Naive thymus-derived CD4-positive, alpha-beta T cell (primary cell): ENCODE measurements at regions not wholly inside any gene's neighbourhood (a gene's known extent, or its start where the extent isn't known, plus 50 kb on each side); places are given as distances from the start of the nearest gene placed in this dataset.

Source experiments
- ATAC-seq: fragments of 150-1000 bp; cut with Tn5 transposase; 2 replicates; pipeline ENCODE4 v1.10.0; 2021; ENCODE audit warnings: mild to moderate bottlenecking, moderate library complexity
- CTCF ChIA-PET: fragments of 350-600 bp; sonication (Branson Sonifier 250); formaldehyde crosslinking; loops from one replicate; lab custom pipeline; 2021; ENCODE audit warnings: antibody characterized with exemption; lab: Charles Lee
- POLR2A ChIA-PET: fragments of 350-600 bp; sonication (Branson Sonifier 250); formaldehyde crosslinking; loops from one replicate; lab custom pipeline; 2021; ENCODE audit warnings: antibody characterized with exemption, inconsistent platforms; lab: Charles Lee
- DNase-seq, 9 donors: peaks; one replicate each; pipeline versions ENCODE4 v3.0.0 to v3.0.0-alpha.2; 2020 to 2022; ENCODE audit warnings: mixed read lengths in 1 of 9
- H3K27ac ChIP-seq: one replicate; pipeline ENCODE4 v1.7.0; 2013; ENCODE audit warnings: mild to moderate bottlenecking, low read depth, low read length, moderate library complexity
- H3K27me3 ChIP-seq, 2 donors: one replicate each; pipeline ENCODE4 v1.7.0; 2013; ENCODE audit warnings: low read length in 2 of 2, mild to moderate bottlenecking in 2 of 2, moderate library complexity in 2 of 2; ENCODE audit not compliant: control insufficient read depth in 2 of 2, insufficient read depth in 2 of 2
- H3K36me3 ChIP-seq, 3 experiments: 1 replicate in 2 of 3; 2 replicates in 1 of 3; pipeline ENCODE4 v1.7.0; 2013; ENCODE audit warnings: low read length in 3 of 3, mild to moderate bottlenecking in 3 of 3, moderate library complexity in 1 of 3; ENCODE audit not compliant: insufficient read depth in 3 of 3, control insufficient read depth in 2 of 3
- H3K4me1 ChIP-seq, 2 donors: one replicate each; pipeline ENCODE4 v1.7.0; 2013; ENCODE audit warnings: low read length in 2 of 2, mild to moderate bottlenecking in 2 of 2, moderate library complexity in 1 of 2; ENCODE audit not compliant: control insufficient read depth in 2 of 2, insufficient read depth in 2 of 2
- H3K4me3 ChIP-seq: 2 replicates; pipeline ENCODE4 v1.7.0; 2013; ENCODE audit warnings: mild to moderate bottlenecking, low read length
- H3K9me3 ChIP-seq, 3 experiments: 1 replicate in 2 of 3; 2 replicates in 1 of 3; pipeline ENCODE4 v1.7.0; 2013; ENCODE audit warnings: low read length in 3 of 3; ENCODE audit not compliant: control insufficient read depth in 2 of 3
- H3K27ac Mint-ChIP-seq, 9 donors: one replicate each; pipeline ENCODE4 v1.8.0; 2020 to 2022; ENCODE audit warnings: mixed read lengths in 9 of 9, mild to moderate bottlenecking in 8 of 9, moderate library complexity in 5 of 9, inconsistent platforms in 2 of 9
- H3K27me3 Mint-ChIP-seq, 5 donors: one replicate each; pipeline ENCODE4 v1.8.0; 2021 to 2022; ENCODE audit warnings: mixed read lengths in 5 of 5, mild to moderate bottlenecking in 1 of 5
- H3K36me3 Mint-ChIP-seq, 5 donors: one replicate each; pipeline ENCODE4 v1.8.0; 2020 to 2022; ENCODE audit warnings: mixed read lengths in 5 of 5, mild to moderate bottlenecking in 3 of 5, inconsistent platforms in 1 of 5
- H3K4me1 Mint-ChIP-seq, 7 donors: one replicate each; pipeline ENCODE4 v1.8.0; 2020 to 2022; ENCODE audit warnings: mixed read lengths in 7 of 7, mild to moderate bottlenecking in 3 of 7, inconsistent platforms in 1 of 7
- H3K4me3 Mint-ChIP-seq, 10 donors: one replicate each; pipeline ENCODE4 v1.8.0; 2020 to 2022; ENCODE audit warnings: mild to moderate bottlenecking in 10 of 10, mixed read lengths in 10 of 10, moderate library complexity in 6 of 10, inconsistent platforms in 2 of 10
- H3K9me3 Mint-ChIP-seq, 11 donors: one replicate each; pipeline ENCODE4 v1.8.0; 2020 to 2022; ENCODE audit warnings: mixed read lengths in 11 of 11, mild to moderate bottlenecking in 4 of 11, inconsistent platforms in 1 of 11, moderate library complexity in 1 of 11
- intact Hi-C, 2 donors: fragments of 100-400 bp; cut with micrococcal nuclease; formaldehyde crosslinking; loops; one replicate each; pipeline ENCODE4 v1.15.1; 2023

DNA sequence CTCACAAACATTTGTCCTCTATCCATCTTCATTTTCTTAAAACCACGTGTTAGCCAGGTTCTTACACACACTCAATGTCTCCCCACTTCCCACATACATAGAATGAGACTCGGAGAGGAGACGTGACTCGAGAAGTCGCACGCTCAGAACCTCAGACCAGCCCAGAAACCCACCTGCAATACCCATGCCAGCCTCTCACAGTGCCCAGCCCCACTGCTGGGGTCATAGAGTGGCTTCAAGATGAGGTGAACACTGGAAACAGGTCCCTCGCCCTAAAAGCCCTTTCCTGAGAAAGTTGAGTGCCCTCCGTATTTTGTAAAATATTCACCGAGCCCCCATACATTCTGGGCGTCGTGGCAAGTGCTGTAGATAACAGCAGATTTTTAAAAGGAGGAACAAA lies 487.4 kb downstream of the EIPR1 start:
- Histone ChIP-seq H3K4me1 (no peaks in the 10 kb centered on the region), H3K27me3 (no peaks in the 10 kb centered on the region), H3K4me3 (no peak overlapping the region), H3K9me3 (no peaks in the 10 kb centered on the region), H3K27ac (no peak overlapping the region), H3K36me3 (no peaks in the 10 kb centered on the region)
- H3K4me1 Mint-ChIP-seq, result no peaks in the 10 kb centered on the region
- ATAC-seq (no peak), DNase-seq (no peak)
- POLR2A ChIA-PET, result no interaction called here
- H3K36me3 Mint-ChIP-seq, result no peaks in the 10 kb centered on the region
- intact Hi-C loops, result no loop called here
- no peak overlapping the region for H3K4me3 Mint-ChIP-seq
- CTCF ChIA-PET, result no interaction called here
- H3K27me3 Mint-ChIP-seq, result peaks cover 0 to 12% (median 6%) of the 10 kb centered on the region in 5 donors
- peaks cover 0 to 2% (median 0%) of the 10 kb centered on the region in 11 donors for H3K9me3 Mint-ChIP-seq
- no peak overlapping the region for H3K27ac Mint-ChIP-seq

DNA sequence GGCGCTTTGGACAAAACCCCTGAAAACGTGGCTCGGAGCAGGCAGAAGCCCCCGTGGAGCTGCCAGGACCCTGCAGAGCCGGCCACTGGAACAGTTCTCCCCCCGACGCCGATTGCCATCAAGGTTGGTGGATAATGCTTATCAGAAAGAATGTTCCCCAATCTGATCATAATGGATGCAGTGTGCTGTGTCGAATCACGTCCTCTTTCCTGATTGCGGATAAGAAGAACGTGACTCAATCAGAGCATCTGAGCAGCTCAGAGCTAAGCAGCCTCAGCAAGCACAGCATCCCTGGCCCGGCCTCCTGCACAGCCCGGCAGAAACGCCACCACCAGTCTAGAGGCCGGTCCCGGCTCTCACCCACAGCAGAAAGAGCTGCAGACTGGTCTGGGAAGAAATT lies 488.0 kb downstream of the EIPR1 start:
- POLR2A ChIA-PET, result no interaction called here
- Mint-ChIP-seq H3K4me1 (no peaks in the 10 kb centered on the region), H3K4me3 (no peak overlapping the region), H3K9me3 (peaks cover 0 to 3% (median 0%) of the 10 kb centered on the region in 11 donors), H3K27me3 (peaks cover 0 to 15% (median 7%) of the 10 kb centered on the region in 5 donors), H3K36me3 (no peaks in the 10 kb centered on the region), H3K27ac (no peak overlapping the region)
- intact Hi-C loops, result no loop called here
- CTCF ChIA-PET, result no interaction called here
- no peaks in the 10 kb centered on the region for H3K27me3 ChIP-seq
- H3K36me3 ChIP-seq, result no peaks in the 10 kb centered on the region
- H3K27ac ChIP-seq, result no peak overlapping the region
- H3K4me1 ChIP-seq, result no peaks in the 10 kb centered on the region
- H3K4me3 ChIP-seq, result no peak overlapping the region
- ATAC-seq (no peak), DNase-seq (no peak)
- H3K9me3 ChIP-seq, result no peaks in the 10 kb centered on the region

DNA sequence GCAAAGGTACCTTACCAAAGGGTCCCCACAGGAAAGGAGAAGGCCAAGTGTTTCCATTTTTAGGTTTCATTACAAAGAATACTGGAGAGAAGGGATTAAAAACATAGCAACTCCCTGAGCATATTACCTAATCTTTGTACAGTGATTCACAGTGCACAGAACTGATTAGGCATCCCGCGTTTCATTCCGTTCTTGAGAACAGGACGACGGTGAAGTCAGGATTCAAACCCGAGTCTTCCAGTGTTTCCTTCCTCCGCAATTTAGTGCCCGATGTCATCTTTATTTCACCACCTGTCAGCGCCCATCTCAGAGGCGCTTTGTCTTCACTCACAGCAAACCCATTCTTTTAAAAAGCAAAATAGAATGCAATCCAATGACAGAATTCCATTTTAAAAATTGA lies 488.5 kb downstream of the EIPR1 start:
- Histone ChIP-seq H3K36me3 (no peaks in the 10 kb centered on the region), H3K27ac (no peak overlapping the region), H3K27me3 (no peaks in the 10 kb centered on the region), H3K4me1 (no peaks in the 10 kb centered on the region), H3K9me3 (no peaks in the 10 kb centered on the region), H3K4me3 (no peak overlapping the region)
- ATAC-seq (no peak), DNase-seq (no peak)
- Mint-ChIP-seq H3K4me1 (no peaks in the 10 kb centered on the region), H3K4me3 (no peak overlapping the region), H3K36me3 (no peaks in the 10 kb centered on the region), H3K27ac (no peak overlapping the region), H3K9me3 (peaks cover 0 to 4% (median 0%) of the 10 kb centered on the region in 11 donors), H3K27me3 (peaks cover 0 to 16% (median 7%) of the 10 kb centered on the region in 5 donors)
- CTCF ChIA-PET, result no interaction called here
- POLR2A ChIA-PET, result no interaction called here
- intact Hi-C loops, result no loop called here

- Mint-ChIP-seq H3K27ac (no peak overlapping the region), H3K9me3 (peaks cover 4 to 10% (median 6%) of the 10 kb centered on the region in 11 donors), H3K4me3 (no peak overlapping the region), H3K27me3 (peaks cover 0 to 25% (median 7%) of the 10 kb centered on the region in 5 donors), H3K36me3 (peaks cover 0 to 6% (median 4%) of the 10 kb centered on the region in 5 donors), H3K4me1 (no peaks in the 10 kb centered on the region)
- no peak for DNase-seq
- CTCF ChIA-PET, result no interaction called here
- ATAC-seq, result no peak
- Histone ChIP-seq H3K27me3 (no peaks in the 10 kb centered on the region), H3K36me3 (no peaks in the 10 kb centered on the region), H3K4me3 (no peak overlapping the region), H3K4me1 (no peaks in the 10 kb centered on the region), H3K9me3 (no peaks in the 10 kb centered on the region), H3K27ac (no peak overlapping the region)
- intact Hi-C loops, result no loop called here
- POLR2A ChIA-PET, result no interaction called here
Observed at GRCh38 chr2:2887772-2888387, 489.7 kb downstream of the EIPR1 start.

DNA sequence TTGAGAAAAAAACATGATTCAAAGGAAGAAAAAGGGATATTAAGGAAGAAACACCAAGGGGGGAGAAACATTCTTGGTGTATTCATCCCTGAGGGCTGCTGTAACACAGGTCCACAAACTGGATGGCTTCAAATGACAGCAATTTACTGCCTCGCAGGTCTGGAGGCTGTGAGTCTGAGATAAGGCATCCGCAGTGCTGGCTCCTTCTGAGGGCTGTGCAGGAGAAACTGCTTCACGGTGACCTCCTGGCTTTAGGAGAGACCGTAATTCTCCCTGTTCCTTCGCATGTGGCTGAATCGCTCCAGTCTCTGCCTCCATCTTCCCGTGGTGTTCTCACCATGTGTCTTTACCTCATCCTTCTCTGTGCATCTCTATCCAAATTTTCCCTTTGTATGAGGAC lies 490.7 kb downstream of the EIPR1 start:
- H3K27me3 Mint-ChIP-seq, result peaks cover 0 to 25% (median 7%) of the 10 kb centered on the region in 5 donors
- ChIA-PET POLR2A (no interaction called here), CTCF (no interaction called here)
- Histone ChIP-seq H3K4me1 (no peaks in the 10 kb centered on the region), H3K4me3 (no peak overlapping the region), H3K27ac (no peak overlapping the region), H3K36me3 (no peaks in the 10 kb centered on the region), H3K9me3 (no peaks in the 10 kb centered on the region), H3K27me3 (no peaks in the 10 kb centered on the region)
- ATAC-seq (no peak), DNase-seq (no peak)
- no peaks in the 10 kb centered on the region for H3K4me1 Mint-ChIP-seq
- H3K36me3 Mint-ChIP-seq, result peaks cover 0 to 8% (median 6%) of the 10 kb centered on the region in 5 donors
- H3K4me3 Mint-ChIP-seq, result no peak overlapping the region
- intact Hi-C loops, result no loop called here
- H3K27ac Mint-ChIP-seq, result no peak overlapping the region
- peaks cover 4 to 18% (median 8%) of the 10 kb centered on the region in 11 donors for H3K9me3 Mint-ChIP-seq

- Mint-ChIP-seq H3K27me3 (peaks cover 0 to 14% (median 3%) of the 10 kb centered on the region in 5 donors), H3K27ac (no peak overlapping the region), H3K9me3 (peaks cover 4 to 18% (median 9%) of the 10 kb centered on the region in 11 donors), H3K4me3 (no peak overlapping the region), H3K4me1 (no peaks in the 10 kb centered on the region), H3K36me3 (peaks cover 0 to 8% (median 6%) of the 10 kb centered on the region in 5 donors)
- no peak for DNase-seq
- Histone ChIP-seq H3K4me3 (no peak overlapping the region), H3K27ac (no peak overlapping the region), H3K9me3 (no peaks in the 10 kb centered on the region), H3K4me1 (no peaks in the 10 kb centered on the region), H3K27me3 (no peaks in the 10 kb centered on the region), H3K36me3 (no peaks in the 10 kb centered on the region)
- POLR2A ChIA-PET, result no interaction called here
- intact Hi-C loops, result no loop called here
- no peak for ATAC-seq
- CTCF ChIA-PET, result no interaction called here
Observed at GRCh38 chr2:2881499-2881898, 496.1 kb downstream of the EIPR1 start.

- no peak overlapping the region for H3K4me3 Mint-ChIP-seq
- DNase-seq, result no peak
- no peaks in the 10 kb centered on the region for H3K27me3 ChIP-seq
- no peak overlapping the region for H3K4me3 ChIP-seq
- no peaks in the 10 kb centered on the region for H3K36me3 ChIP-seq
- H3K27ac ChIP-seq, result no peak overlapping the region
- H3K36me3 Mint-ChIP-seq, result peaks cover 0 to 8% (median 6%) of the 10 kb centered on the region in 5 donors
- H3K27ac Mint-ChIP-seq, result no peak overlapping the region
- ChIA-PET POLR2A (no interaction called here), CTCF (no interaction called here)
- no peaks in the 10 kb centered on the region for H3K9me3 ChIP-seq
- ATAC-seq, result no peak
- H3K4me1 Mint-ChIP-seq, result no peaks in the 10 kb centered on the region
- peaks cover 0 to 14% (median 2%) of the 10 kb centered on the region in 5 donors for H3K27me3 Mint-ChIP-seq
- intact Hi-C loops, result no loop called here
- H3K4me1 ChIP-seq, result no peaks in the 10 kb centered on the region
- H3K9me3 Mint-ChIP-seq, result peaks cover 4 to 18% (median 9%) of the 10 kb centered on the region in 11 donors
Observed at GRCh38 chr2:2880938-2881337, 496.7 kb downstream of the EIPR1 start.
